GM12864 (cell line): ENCODE measurements at regions not wholly inside any gene's neighbourhood (a gene's known extent, or its start where the extent isn't known, plus 50 kb on each side); places are given as distances from the start of the nearest gene placed in this dataset.

Experiments used
- DNase-seq: peaks from one replicate; pipeline ENCODE4 v3.0.0-alpha.2; 2011; ENCODE audit warnings: low read depth
- H3K4me3 ChIP-seq: 2 replicates; pipeline ENCODE4 v1.5.1; 2011; ENCODE audit warnings: mild to moderate bottlenecking, low read depth, low read length, control low read depth
- TF ChIP-seq, protein P1 (sequence below): IDR thresholded peaks from 2 replicates; pipeline ENCODE4 v1.5.1; 2011; ENCODE audit warnings: low read depth, mild to moderate bottlenecking, moderate library complexity, low read length, control low read depth, inconsistent platforms; ENCODE audit errors: missing control alignments

DNA sequence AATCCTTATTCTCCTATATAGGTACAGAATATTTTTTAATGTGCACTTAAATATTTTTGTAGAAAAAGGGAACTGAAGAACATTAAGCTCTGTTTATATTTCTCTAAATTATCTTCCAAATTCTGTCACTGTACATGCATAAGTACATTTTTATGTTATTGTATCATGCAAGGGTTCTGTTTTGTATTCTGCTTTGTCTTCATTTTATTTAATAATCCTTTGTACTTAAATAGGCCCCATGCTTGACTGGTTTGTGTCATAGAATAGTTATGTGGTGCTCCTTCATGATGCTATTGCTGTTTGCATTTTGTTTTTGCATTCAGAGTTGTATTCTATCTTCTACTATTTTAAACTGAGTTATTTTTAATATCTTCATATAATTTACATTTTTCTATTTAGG is 111.9 kb upstream of the EDNRA start:
- H3K4me3 ChIP-seq = no peak overlapping the region
- DNase-seq = no peak
- TF ChIP-seq, protein P1, sequence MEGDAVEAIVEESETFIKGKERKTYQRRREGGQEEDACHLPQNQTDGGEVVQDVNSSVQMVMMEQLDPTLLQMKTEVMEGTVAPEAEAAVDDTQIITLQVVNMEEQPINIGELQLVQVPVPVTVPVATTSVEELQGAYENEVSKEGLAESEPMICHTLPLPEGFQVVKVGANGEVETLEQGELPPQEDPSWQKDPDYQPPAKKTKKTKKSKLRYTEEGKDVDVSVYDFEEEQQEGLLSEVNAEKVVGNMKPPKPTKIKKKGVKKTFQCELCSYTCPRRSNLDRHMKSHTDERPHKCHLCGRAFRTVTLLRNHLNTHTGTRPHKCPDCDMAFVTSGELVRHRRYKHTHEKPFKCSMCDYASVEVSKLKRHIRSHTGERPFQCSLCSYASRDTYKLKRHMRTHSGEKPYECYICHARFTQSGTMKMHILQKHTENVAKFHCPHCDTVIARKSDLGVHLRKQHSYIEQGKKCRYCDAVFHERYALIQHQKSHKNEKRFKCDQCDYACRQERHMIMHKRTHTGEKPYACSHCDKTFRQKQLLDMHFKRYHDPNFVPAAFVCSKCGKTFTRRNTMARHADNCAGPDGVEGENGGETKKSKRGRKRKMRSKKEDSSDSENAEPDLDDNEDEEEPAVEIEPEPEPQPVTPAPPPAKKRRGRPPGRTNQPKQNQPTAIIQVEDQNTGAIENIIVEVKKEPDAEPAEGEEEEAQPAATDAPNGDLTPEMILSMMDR = no peak

DNA sequence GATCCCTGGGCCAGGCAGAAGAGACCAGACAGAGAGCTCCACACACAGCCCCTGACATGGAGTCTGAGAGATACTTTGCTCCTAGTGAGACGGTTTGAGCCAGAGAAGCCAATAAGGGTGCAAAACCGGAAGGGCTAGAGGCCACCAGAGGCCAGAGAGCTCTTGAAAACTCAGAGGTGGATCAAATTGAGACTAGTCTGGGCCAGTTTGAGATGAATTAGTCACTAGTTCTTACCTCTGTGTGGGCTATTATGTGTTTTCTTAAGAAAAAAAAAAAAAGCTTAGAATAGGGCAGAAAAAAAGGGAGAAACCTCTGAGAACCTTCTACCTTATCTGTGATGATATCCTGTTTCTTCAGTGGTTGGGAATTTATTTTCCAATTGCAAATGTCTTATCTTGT is 110.4 kb upstream of the EDNRA start:
- no peak for DNase-seq
- TF ChIP-seq, protein P1 = no peak
- no peak overlapping the region for H3K4me3 ChIP-seq

DNA sequence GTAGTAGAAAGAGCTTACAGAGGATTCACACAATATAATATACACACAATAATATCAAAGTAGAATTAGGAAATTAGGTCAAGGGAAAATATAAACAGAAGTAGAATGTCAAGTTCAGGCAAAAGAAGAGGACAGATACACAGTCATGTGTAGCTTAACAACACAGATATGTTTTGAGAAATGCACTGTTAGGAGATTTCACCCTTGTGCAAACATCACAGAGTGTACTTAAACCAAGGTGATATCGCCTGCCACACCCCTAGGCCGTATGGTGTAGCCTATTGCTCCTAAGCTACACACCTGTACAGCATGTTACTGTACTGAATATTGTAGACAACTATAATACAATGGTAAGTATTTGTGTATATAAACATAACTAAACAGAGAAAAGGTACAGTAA is 110.0 kb upstream of the EDNRA start:
- TF ChIP-seq, protein P1 = no peak
- no peak for DNase-seq
- H3K4me3 ChIP-seq = no peak overlapping the region

DNA sequence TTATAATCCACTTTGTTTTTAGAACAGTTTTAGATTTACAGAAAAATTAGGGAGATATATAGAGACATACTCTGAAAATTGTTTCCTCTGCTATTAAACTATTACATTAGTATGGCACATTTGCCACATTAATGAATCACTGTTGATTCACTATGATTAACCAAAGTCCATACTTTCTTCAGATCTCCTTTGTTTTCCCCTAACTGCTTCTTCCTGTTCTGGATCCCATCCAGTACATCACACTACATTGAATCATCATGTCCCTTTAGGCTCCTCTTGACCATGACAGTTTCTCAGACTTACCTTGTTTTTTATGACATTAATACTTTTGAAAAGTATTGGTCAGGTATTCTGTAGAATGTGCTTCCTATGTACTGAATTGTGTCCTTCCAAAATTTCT is 109.2 kb upstream of the EDNRA start:
- no peak overlapping the region for H3K4me3 ChIP-seq
- TF ChIP-seq, protein P1 = no peak
- DNase-seq = no peak

DNA sequence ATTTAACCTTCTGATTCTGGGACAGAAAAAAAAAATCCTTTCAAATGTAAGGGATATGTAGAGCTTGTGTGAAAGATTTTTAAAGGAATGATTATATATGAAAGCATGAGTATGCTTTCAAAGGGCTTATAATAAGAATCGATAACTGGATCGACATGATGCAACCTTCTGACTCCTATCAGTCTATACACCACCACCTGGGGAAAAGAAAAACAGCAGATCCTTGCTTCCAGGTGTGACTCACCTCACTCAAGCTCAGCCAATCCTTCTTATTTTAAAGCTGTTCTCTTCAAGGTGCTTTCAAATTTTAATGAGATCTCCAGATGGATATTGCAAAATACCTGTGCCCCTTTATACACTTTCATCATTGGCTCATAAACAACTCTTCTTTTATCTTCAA is 102.1 kb upstream of the EDNRA start:
- H3K4me3 ChIP-seq = no peak overlapping the region
- no peak for DNase-seq
- TF ChIP-seq, protein P1 = no peak

DNA sequence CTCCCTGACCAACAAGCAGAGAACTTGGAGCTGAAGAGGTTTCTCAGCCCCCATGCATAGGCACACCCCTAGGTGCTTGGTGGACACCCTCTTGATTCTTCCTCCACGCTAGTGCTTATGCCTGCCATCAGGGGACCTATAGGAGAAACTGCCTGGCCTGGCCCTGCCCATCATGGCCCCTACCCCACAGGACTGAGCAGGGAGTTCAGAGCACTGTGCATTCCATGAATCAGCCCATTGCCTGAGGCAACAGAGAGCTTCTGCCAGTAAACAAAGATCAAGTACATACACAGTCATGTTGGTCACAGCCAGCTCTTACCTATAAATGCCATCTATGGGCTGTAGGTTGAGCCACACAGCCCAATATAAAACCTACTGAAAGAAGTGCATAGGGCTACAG is 99.1 kb upstream of the EDNRA start:
- TF ChIP-seq, protein P1 = no peak
- H3K4me3 ChIP-seq = no peak overlapping the region
- DNase-seq = no peak

DNA sequence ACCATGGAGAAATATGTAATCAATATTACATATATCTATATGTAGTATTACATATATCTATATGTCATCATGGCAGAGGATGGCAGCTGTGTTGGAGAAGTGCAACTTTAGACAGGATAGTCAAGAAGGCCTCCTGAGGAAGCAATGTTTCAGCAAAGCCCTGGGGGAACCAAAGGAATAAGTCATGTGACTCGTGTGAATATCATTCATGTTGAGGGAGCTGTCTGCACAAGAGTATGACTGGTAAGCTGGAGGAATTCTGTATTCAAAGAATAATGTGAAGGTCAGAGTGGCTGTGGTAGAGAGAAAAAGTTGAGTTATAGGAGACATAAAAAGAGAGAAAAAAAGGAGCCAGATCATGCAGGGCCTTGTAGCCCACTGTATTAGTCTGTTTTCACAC is 92.9 kb upstream of the EDNRA start:
- H3K4me3 ChIP-seq = no peak overlapping the region
- TF ChIP-seq, protein P1 = no peak
- no peak for DNase-seq
